AML-193 (cell line): ENCODE measurements at regions not wholly inside any gene's neighbourhood (a gene's known extent, or its start where the extent isn't known, plus 50 kb on each side); places are given as distances from the start of the nearest gene placed in this dataset.
"Not testable (repeated sequence)": the region's sequence is repeated elsewhere in the genome, so short reads cannot be mapped to it uniquely, and the experiment has no call there.

ENCODE experiments used
- DNase-seq, 2 experiments: peaks; one replicate each; lab custom pipeline; 2025; lab: John Stamatoyannopoulos, UW

- DNase-seq, result no peak
Observed at GRCh38 chr2:186381573-186381972, 104.5 kb upstream of the ZC3H15 start.

- DNase-seq, result no peak
Observed at GRCh38 chr2:186382932-186383331, 103.1 kb upstream of the ZC3H15 start.

GRCh38 chr2:186384226-186384625 is 101.8 kb upstream of the ZC3H15 start:
- no peak for DNase-seq

- not testable (repeated sequence) for DNase-seq
Observed at GRCh38 chr2:186385638-186386201, 100.3 kb upstream of the ZC3H15 start.

GRCh38 chr2:186399082-186399644 is 86.9 kb upstream of the ZC3H15 start:
- DNase-seq, result no peak

- DNase-seq, result no peak
Observed at GRCh38 chr2:186405842-186406241, 80.2 kb upstream of the ZC3H15 start.

- no peak for DNase-seq
Observed at GRCh38 chr2:186407611-186408010, 78.4 kb upstream of the ZC3H15 start.

GRCh38 chr2:186410802-186411201 is 75.3 kb upstream of the ZC3H15 start:
- DNase-seq, result no peak

GRCh38 chr2:186422226-186422625 is 63.8 kb upstream of the ZC3H15 start:
- DNase-seq, result no peak

- DNase-seq, result no peak
Observed at GRCh38 chr2:186423481-186423880, 62.6 kb upstream of the ZC3H15 start.

- DNase-seq, result no peak
Observed at GRCh38 chr2:186424265-186424664, 61.8 kb upstream of the ZC3H15 start.

- no peak for DNase-seq
Observed at GRCh38 chr2:186425576-186425975, 60.5 kb upstream of the ZC3H15 start.

GRCh38 chr2:186426153-186427016 is 59.7 kb upstream of the ZC3H15 start:
- DNase-seq, result no peak

- not testable (repeated sequence) for DNase-seq
Observed at GRCh38 chr2:186427017-186427350, 59.1 kb upstream of the ZC3H15 start.

- DNase-seq, result no peak
Observed at GRCh38 chr2:186427970-186428369, 58.1 kb upstream of the ZC3H15 start.

- no peak for DNase-seq
Observed at GRCh38 chr2:186429104-186429503, 57.0 kb upstream of the ZC3H15 start.

GRCh38 chr2:186431306-186431705 is 54.8 kb upstream of the ZC3H15 start:
- no peak for DNase-seq

- no peak for DNase-seq
Observed at GRCh38 chr2:186433040-186433439, 53.0 kb upstream of the ZC3H15 start.

- no peak for DNase-seq
Observed at GRCh38 chr2:186433777-186434432, 52.2 kb upstream of the ZC3H15 start.
